ENCODE measurements at regions not wholly inside any gene's neighbourhood (a gene's known extent, or its start where the extent isn't known, plus 50 kb on each side); places are given as distances from the start of the nearest gene placed in this dataset.

GRCh38 chr10:130968511-130968910 lies 343.0 kb downstream of the TCERG1L start:
- no peak overlapping the region for H2AFZ ChIP-seq (ENCODE audit: low read length)
- no peak overlapping the region for H3K4me3 ChIP-seq (ENCODE audit: low read depth, low read length, poor library complexity, severe bottlenecking)
- intact Hi-C loops (cut with micrococcal nuclease; ENCODE audit: unreplicated experiment), result no loop called here
- H3K9me2 ChIP-seq (ENCODE audit: insufficient read depth, low read length), result no peaks in the 10 kb centered on the region
- no peaks in the 10 kb centered on the region for H3K79me2 ChIP-seq (ENCODE audit: insufficient read depth, low read depth, low read length)
- DNase-seq (ENCODE audit: low spot score), result no peak
- no peaks in the 10 kb centered on the region for H3K36me3 ChIP-seq (ENCODE audit: insufficient read depth, low read length)
- POLR2A ChIA-PET, result no interaction called here
- H3K4me1 ChIP-seq (ENCODE audit: insufficient read depth, low read length, poor library complexity, severe bottlenecking), result no peaks in the 10 kb centered on the region
- no peak for TF ChIP-seq CTCF (conservative IDR thresholded peaks at IDR 0.05; ENCODE audit: low read length)
- no peak for TF ChIP-seq EZH2phosphoT487 (IDR thresholded peaks at IDR 0.05; ENCODE audit: borderline replicate concordance, low read depth, low read length)
- H3K4me2 ChIP-seq (ENCODE audit: low read length), result no peak overlapping the region
- no peak overlapping the region for H3K27ac ChIP-seq (ENCODE audit: low read depth, low read length, poor library complexity, severe bottlenecking)
- CTCF ChIA-PET (ENCODE audit: unreplicated experiment), result no interaction called here
- no peaks in the 10 kb centered on the region for H3K9me3 ChIP-seq (ENCODE audit: low read length)
- H4K20me1 ChIP-seq (ENCODE audit: insufficient read depth, low read length), result no peaks in the 10 kb centered on the region
- no TSS peak for BruUV-seq (replicated peaks)

- BruUV-seq (replicated peaks), result no TSS peak
- intact Hi-C loops (cut with micrococcal nuclease; ENCODE audit: unreplicated experiment), result no loop called here
- no peak for DNase-seq (ENCODE audit: low spot score)
- no peak overlapping the region for H3K4me3 ChIP-seq (ENCODE audit: low read depth, low read length, poor library complexity, severe bottlenecking)
- ChIA-PET CTCF (ENCODE audit: unreplicated experiment) (no interaction called here), POLR2A (no interaction called here)
- no peak overlapping the region for H3K27ac ChIP-seq (ENCODE audit: low read depth, low read length, poor library complexity, severe bottlenecking)
- TF ChIP-seq EZH2phosphoT487 (IDR thresholded peaks at IDR 0.05; ENCODE audit: borderline replicate concordance, low read depth, low read length) (no peak), CTCF (conservative IDR thresholded peaks at IDR 0.05; ENCODE audit: low read length) (no peak)
- H3K79me2 ChIP-seq (ENCODE audit: insufficient read depth, low read depth, low read length), result no peaks in the 10 kb centered on the region
- no peaks in the 10 kb centered on the region for H3K9me2 ChIP-seq (ENCODE audit: insufficient read depth, low read length)
- no peak overlapping the region for H3K4me2 ChIP-seq (ENCODE audit: low read length)
- no peaks in the 10 kb centered on the region for H3K4me1 ChIP-seq (ENCODE audit: insufficient read depth, low read length, poor library complexity, severe bottlenecking)
- no peaks in the 10 kb centered on the region for H3K9me3 ChIP-seq (ENCODE audit: low read length)
- no peak overlapping the region for H2AFZ ChIP-seq (ENCODE audit: low read length)
- H3K36me3 ChIP-seq (ENCODE audit: insufficient read depth, low read length), result no peaks in the 10 kb centered on the region
- no peaks in the 10 kb centered on the region for H4K20me1 ChIP-seq (ENCODE audit: insufficient read depth, low read length)
Observed at GRCh38 chr10:130968964-130969363, 342.6 kb downstream of the TCERG1L start.

GRCh38 chr10:130969700-130970099 lies 341.8 kb downstream of the TCERG1L start:
- Histone ChIP-seq H3K79me2 (ENCODE audit: insufficient read depth, low read depth, low read length) (no peaks in the 10 kb centered on the region), H3K36me3 (ENCODE audit: insufficient read depth, low read length) (no peaks in the 10 kb centered on the region), H3K4me1 (ENCODE audit: insufficient read depth, low read length, poor library complexity, severe bottlenecking) (no peaks in the 10 kb centered on the region), H3K27ac (ENCODE audit: low read depth, low read length, poor library complexity, severe bottlenecking) (no peak overlapping the region), H3K4me2 (ENCODE audit: low read length) (no peak overlapping the region), H4K20me1 (ENCODE audit: insufficient read depth, low read length) (no peaks in the 10 kb centered on the region), H2AFZ (ENCODE audit: low read length) (no peak overlapping the region), H3K9me2 (ENCODE audit: insufficient read depth, low read length) (no peaks in the 10 kb centered on the region), H3K4me3 (ENCODE audit: low read depth, low read length, poor library complexity, severe bottlenecking) (no peak overlapping the region), H3K9me3 (ENCODE audit: low read length) (no peaks in the 10 kb centered on the region)
- DNase-seq (ENCODE audit: low spot score), result no peak
- ChIA-PET CTCF (ENCODE audit: unreplicated experiment) (no interaction called here), POLR2A (no interaction called here)
- BruUV-seq (replicated peaks), result no TSS peak
- intact Hi-C loops (cut with micrococcal nuclease; ENCODE audit: unreplicated experiment), result no loop called here
- TF ChIP-seq CTCF (conservative IDR thresholded peaks at IDR 0.05; ENCODE audit: low read length) (no peak), EZH2phosphoT487 (IDR thresholded peaks at IDR 0.05; ENCODE audit: borderline replicate concordance, low read depth, low read length) (no peak)
